Effector memory CD8-positive, alpha-beta T cell (primary cell): ENCODE measurements at regions not wholly inside any gene's neighbourhood (a gene's known extent, or its start where the extent isn't known, plus 50 kb on each side); places are given as distances from the start of the nearest gene placed in this dataset.
A peak's percentile ranks its signal among the peaks of the same experiment; 100 is the strongest.
"Not testable (repeated sequence)": the region's sequence is repeated elsewhere in the genome, so short reads cannot be mapped to it uniquely, and the experiment has no call there.

Source experiments
- ATAC-seq: fragments of 150-1000 bp; cut with Tn5 transposase; replicated peaks from 2 replicates; pipeline ENCODE4 v1.10.0; 2021; ENCODE audit warnings: mild to moderate bottlenecking, moderate library complexity
- DNase-seq, 3 experiments: peaks; one replicate each; pipeline ENCODE4 v3.0.0; 2021
- H3K27ac Mint-ChIP-seq, 2 donors: one replicate each; pipeline ENCODE4 v1.8.0; 2022; ENCODE audit warnings: mild to moderate bottlenecking in 2 of 2, mixed read lengths in 2 of 2, moderate library complexity in 2 of 2
- H3K27me3 Mint-ChIP-seq, 2 donors: one replicate each; pipeline ENCODE4 v1.8.0; 2022; ENCODE audit warnings: mixed read lengths in 2 of 2
- H3K36me3 Mint-ChIP-seq: one replicate; pipeline ENCODE4 v1.8.0; 2022; ENCODE audit warnings: mild to moderate bottlenecking, moderate library complexity, mixed read lengths; ENCODE audit not compliant: insufficient read depth
- H3K4me1 Mint-ChIP-seq, 2 donors: one replicate each; pipeline ENCODE4 v1.8.0; 2022; ENCODE audit warnings: low read depth in 2 of 2, mixed read lengths in 2 of 2
- H3K4me3 Mint-ChIP-seq, 2 donors: one replicate each; pipeline ENCODE4 v1.8.0; 2022; ENCODE audit warnings: mild to moderate bottlenecking in 2 of 2, mixed read lengths in 2 of 2, moderate library complexity in 2 of 2
- H3K9me3 Mint-ChIP-seq, 2 donors: one replicate each; pipeline ENCODE4 v1.8.0; 2022; ENCODE audit warnings: mixed read lengths in 2 of 2

GRCh38 chr1:117716030-117716429, 110.2 kb downstream of the TENT5C start:
- H3K27ac Mint-ChIP-seq, H3K36me3 Mint-ChIP-seq, DNase-seq, ATAC-seq, H3K9me3 Mint-ChIP-seq, H3K4me1 Mint-ChIP-seq, H3K4me3 Mint-ChIP-seq: not testable (repeated sequence)
- peaks cover 23 to 25% of the 10 kb centered on the region in 2 donors for H3K27me3 Mint-ChIP-seq

GRCh38 chr1:117717980-117718379, 112.1 kb downstream of the TENT5C start:
- H3K4me3 Mint-ChIP-seq, DNase-seq, H3K27ac Mint-ChIP-seq, H3K4me1 Mint-ChIP-seq, H3K36me3 Mint-ChIP-seq, ATAC-seq, H3K9me3 Mint-ChIP-seq: not testable (repeated sequence)
- peaks cover 28 to 34% of the 10 kb centered on the region in 2 donors for H3K27me3 Mint-ChIP-seq

- H3K36me3 Mint-ChIP-seq, ATAC-seq, DNase-seq, H3K4me1 Mint-ChIP-seq, H3K27ac Mint-ChIP-seq, H3K4me3 Mint-ChIP-seq, H3K9me3 Mint-ChIP-seq: not testable (repeated sequence)
- H3K27me3 Mint-ChIP-seq, result peaks cover 34% of the 10 kb centered on the region in 2 donors
Measured at GRCh38 chr1:117718596-117718995, 112.7 kb downstream of the TENT5C start.

GRCh38 chr1:117719004-117719403, 113.2 kb downstream of the TENT5C start:
- Mint-ChIP-seq H3K27me3 (peaks cover 34 to 38% of the 10 kb centered on the region in 2 donors), H3K27ac (no peak overlapping the region), H3K4me3 (no peak overlapping the region), H3K4me1 (peaks cover 0 to 7% of the 10 kb centered on the region in 2 donors), H3K36me3 (peaks cover 3% of the 10 kb centered on the region), H3K9me3 (peaks cover 1 to 7% of the 10 kb centered on the region in 2 donors)
- no peak for ATAC-seq
- no peak for DNase-seq

- no peak overlapping the region for H3K4me3 Mint-ChIP-seq
- H3K9me3 Mint-ChIP-seq, result peaks cover 0 to 8% of the 10 kb centered on the region in 2 donors
- no peak overlapping the region for H3K27ac Mint-ChIP-seq
- H3K4me1 Mint-ChIP-seq, result peaks cover 11 to 17% of the 10 kb centered on the region in 2 donors
- H3K36me3 Mint-ChIP-seq, result no peaks in the 10 kb centered on the region
- no peak for ATAC-seq
- no peak for DNase-seq
- H3K27me3 Mint-ChIP-seq, result no peaks in the 10 kb centered on the region
Measured at GRCh38 chr1:117732065-117732797, 126.4 kb downstream of the TENT5C start.

- no peak overlapping the region for H3K4me3 Mint-ChIP-seq
- peaks cover 0 to under 1% of the 10 kb centered on the region in 2 donors for H3K9me3 Mint-ChIP-seq
- DNase-seq (no peak), ATAC-seq (no peak)
- no peaks in the 10 kb centered on the region for H3K36me3 Mint-ChIP-seq
- no peak overlapping the region for H3K27ac Mint-ChIP-seq
- no peaks in the 10 kb centered on the region for H3K27me3 Mint-ChIP-seq
- H3K4me1 Mint-ChIP-seq, result peaks cover 11 to 17% of the 10 kb centered on the region in 2 donors
Measured at GRCh38 chr1:117732956-117733355, 127.1 kb downstream of the TENT5C start.

- no peaks in the 10 kb centered on the region for H3K36me3 Mint-ChIP-seq
- H3K4me1 Mint-ChIP-seq, result peaks cover 11 to 17% of the 10 kb centered on the region in 2 donors
Measured at GRCh38 chr1:117734403-117734802, 128.6 kb downstream of the TENT5C start.

GRCh38 chr1:117735045-117735992, 129.5 kb downstream of the TENT5C start:
- Mint-ChIP-seq H3K27me3 (no peaks in the 10 kb centered on the region), H3K9me3 (no peaks in the 10 kb centered on the region), H3K4me1 (peaks cover 11 to 17% of the 10 kb centered on the region in 2 donors), H3K36me3 (no peaks in the 10 kb centered on the region), H3K4me3 (peak overlapping the region; percentile 66 to 75), H3K27ac (peak overlapping the region; percentile 90 to 93)
- peak; percentile 68 for ATAC-seq
- DNase-seq, result peak in 1 of 3 experiments; percentile 34

More at GRCh38 chr1:117734403-117734802, 128.6 kb downstream of the TENT5C start:
- peak overlapping the region; percentile 66 to 75 for H3K4me3 Mint-ChIP-seq
- peak overlapping the region; percentile 90 to 93 for H3K27ac Mint-ChIP-seq
- no peaks in the 10 kb centered on the region for H3K9me3 Mint-ChIP-seq
- ATAC-seq, result no peak
- no peaks in the 10 kb centered on the region for H3K27me3 Mint-ChIP-seq
- DNase-seq, result no peak

GRCh38 chr1:117739504-117739903, 133.7 kb downstream of the TENT5C start:
- Mint-ChIP-seq H3K4me1 (peaks cover 7 to 12% of the 10 kb centered on the region in 2 donors), H3K27me3 (peaks cover 0 to 5% of the 10 kb centered on the region in 2 donors), H3K36me3 (no peaks in the 10 kb centered on the region), H3K4me3 (no peak overlapping the region), H3K27ac (no peak overlapping the region), H3K9me3 (no peaks in the 10 kb centered on the region)
- ATAC-seq (no peak), DNase-seq (no peak)

- Mint-ChIP-seq H3K27me3 (peaks cover 0 to 11% of the 10 kb centered on the region in 2 donors), H3K4me3 (no peak overlapping the region), H3K9me3 (no peaks in the 10 kb centered on the region), H3K36me3 (no peaks in the 10 kb centered on the region), H3K27ac (no peak overlapping the region), H3K4me1 (peaks cover 2 to 5% of the 10 kb centered on the region in 2 donors)
- DNase-seq, result no peak
- no peak for ATAC-seq
Measured at GRCh38 chr1:117740496-117740895, 134.6 kb downstream of the TENT5C start.

- not testable (repeated sequence) for H3K4me1 Mint-ChIP-seq, DNase-seq, H3K4me3 Mint-ChIP-seq, H3K36me3 Mint-ChIP-seq, H3K9me3 Mint-ChIP-seq, ATAC-seq, H3K27ac Mint-ChIP-seq
- peaks cover 36 to 38% of the 10 kb centered on the region in 2 donors for H3K27me3 Mint-ChIP-seq
Measured at GRCh38 chr1:117746565-117746964, 140.7 kb downstream of the TENT5C start.

GRCh38 chr1:117747605-117748004, 141.8 kb downstream of the TENT5C start:
- Mint-ChIP-seq H3K4me1 (no peaks in the 10 kb centered on the region), H3K36me3 (no peaks in the 10 kb centered on the region), H3K27me3 (peaks cover 36 to 40% of the 10 kb centered on the region in 2 donors), H3K9me3 (no peaks in the 10 kb centered on the region), H3K27ac (no peak overlapping the region), H3K4me3 (no peak overlapping the region)
- DNase-seq (no peak), ATAC-seq (no peak)

- Mint-ChIP-seq H3K4me1 (no peaks in the 10 kb centered on the region), H3K4me3 (no peak overlapping the region), H3K27ac (no peak overlapping the region), H3K36me3 (no peaks in the 10 kb centered on the region), H3K27me3 (peaks cover 31 to 51% of the 10 kb centered on the region in 2 donors), H3K9me3 (no peaks in the 10 kb centered on the region)
- DNase-seq, result no peak
- ATAC-seq, result no peak
Measured at GRCh38 chr1:117751321-117751720, 145.5 kb downstream of the TENT5C start.
